ENCODE measurements at regions not wholly inside any gene's neighbourhood (a gene's known extent, or its start where the extent isn't known, plus 50 kb on each side); places are given as distances from the start of the nearest gene placed in this dataset.

DNA sequence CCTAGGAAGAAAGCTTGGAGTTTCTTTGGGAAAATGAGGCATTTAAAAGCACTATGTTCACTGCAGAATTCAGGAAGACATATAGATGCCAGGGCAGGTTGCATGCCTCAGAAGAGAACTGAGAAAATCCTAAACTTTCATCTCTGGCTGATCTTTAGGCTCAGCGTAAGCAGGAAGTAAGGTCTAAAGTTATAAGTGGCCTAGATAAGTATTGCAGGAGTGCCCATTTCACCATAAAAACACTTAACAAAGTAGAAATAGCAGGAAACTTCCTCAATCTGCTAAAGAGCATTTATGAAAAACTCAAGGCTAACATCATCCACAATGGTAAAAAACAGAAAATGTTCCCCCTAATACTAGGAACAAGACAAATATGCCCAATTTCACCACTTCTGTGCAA is 320.3 kb downstream of the BMP2 start:
- Histone ChIP-seq H3K36me3 (no peaks in the 10 kb centered on the region), H3K4me1 (peaks cover 3% of the 10 kb centered on the region), H3K9me3 (no peaks in the 10 kb centered on the region), H3K4me3 (no peak overlapping the region), H3K27me3 (ENCODE audit: low read depth) (no peaks in the 10 kb centered on the region), H3K27ac (no peak overlapping the region)
- intact Hi-C loops (cut with DNase I), result no loop called here
- ATAC-seq (peak in 1 of 2 donors; percentile 65), DNase-seq (no peak)
- TF ChIP-seq, protein P1, sequence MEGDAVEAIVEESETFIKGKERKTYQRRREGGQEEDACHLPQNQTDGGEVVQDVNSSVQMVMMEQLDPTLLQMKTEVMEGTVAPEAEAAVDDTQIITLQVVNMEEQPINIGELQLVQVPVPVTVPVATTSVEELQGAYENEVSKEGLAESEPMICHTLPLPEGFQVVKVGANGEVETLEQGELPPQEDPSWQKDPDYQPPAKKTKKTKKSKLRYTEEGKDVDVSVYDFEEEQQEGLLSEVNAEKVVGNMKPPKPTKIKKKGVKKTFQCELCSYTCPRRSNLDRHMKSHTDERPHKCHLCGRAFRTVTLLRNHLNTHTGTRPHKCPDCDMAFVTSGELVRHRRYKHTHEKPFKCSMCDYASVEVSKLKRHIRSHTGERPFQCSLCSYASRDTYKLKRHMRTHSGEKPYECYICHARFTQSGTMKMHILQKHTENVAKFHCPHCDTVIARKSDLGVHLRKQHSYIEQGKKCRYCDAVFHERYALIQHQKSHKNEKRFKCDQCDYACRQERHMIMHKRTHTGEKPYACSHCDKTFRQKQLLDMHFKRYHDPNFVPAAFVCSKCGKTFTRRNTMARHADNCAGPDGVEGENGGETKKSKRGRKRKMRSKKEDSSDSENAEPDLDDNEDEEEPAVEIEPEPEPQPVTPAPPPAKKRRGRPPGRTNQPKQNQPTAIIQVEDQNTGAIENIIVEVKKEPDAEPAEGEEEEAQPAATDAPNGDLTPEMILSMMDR (IDR thresholded peaks at IDR 0.05), result no peak

DNA sequence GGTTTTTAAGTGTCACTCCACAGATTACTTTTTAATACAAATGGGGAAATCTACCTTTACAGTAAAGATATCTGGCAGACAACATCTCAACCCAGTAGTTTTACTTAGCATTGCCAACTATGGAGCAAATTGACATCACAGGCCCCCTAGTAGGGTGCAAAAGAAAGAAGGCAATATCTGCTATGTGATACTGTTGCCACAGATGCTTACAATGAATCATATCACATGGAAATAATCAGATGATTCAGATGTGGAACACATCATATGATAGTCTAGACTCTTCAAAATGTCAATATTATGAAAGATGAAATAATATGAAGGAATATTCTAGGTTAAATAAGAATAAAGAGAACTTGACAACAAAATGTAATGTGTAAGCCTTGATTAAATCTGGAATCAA is 322.5 kb downstream of the BMP2 start:
- H3K27me3 ChIP-seq (ENCODE audit: low read depth), result no peaks in the 10 kb centered on the region
- ATAC-seq, result no peak
- intact Hi-C loops (cut with DNase I), result no loop called here
- H3K27ac ChIP-seq, result no peak overlapping the region
- TF ChIP-seq, protein P1 (IDR thresholded peaks at IDR 0.05), result no peak
- no peaks in the 10 kb centered on the region for H3K36me3 ChIP-seq
- H3K4me1 ChIP-seq, result peaks cover 3% of the 10 kb centered on the region
- no peak overlapping the region for H3K4me3 ChIP-seq
- no peak for DNase-seq
- no peaks in the 10 kb centered on the region for H3K9me3 ChIP-seq

DNA sequence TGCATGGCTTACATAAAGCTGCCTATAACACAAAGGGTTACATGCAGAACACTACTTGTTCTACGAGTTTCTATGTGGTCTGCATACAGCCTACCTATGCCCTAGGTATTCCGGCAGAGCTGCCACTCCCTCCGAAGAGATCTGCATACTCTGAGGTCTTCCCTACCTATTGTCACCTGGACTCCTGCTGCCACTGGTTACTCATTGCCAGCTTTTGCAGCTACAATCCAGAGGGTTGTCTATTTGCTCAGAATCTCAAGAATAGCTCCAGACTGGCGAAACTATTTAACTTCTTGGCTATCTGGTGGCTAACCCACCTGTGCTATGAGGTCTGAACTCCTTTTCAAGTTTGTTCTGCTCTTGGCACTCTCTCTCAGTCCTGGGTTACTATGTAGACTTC is 323.3 kb downstream of the BMP2 start:
- peaks cover 2% of the 10 kb centered on the region for H3K4me1 ChIP-seq
- no peak overlapping the region for H3K27ac ChIP-seq
- TF ChIP-seq, protein P1 (IDR thresholded peaks at IDR 0.05), result no peak
- intact Hi-C loops (cut with DNase I), result no loop called here
- H3K36me3 ChIP-seq, result no peaks in the 10 kb centered on the region
- DNase-seq (no peak), ATAC-seq (peak; percentile 67 to 68)
- H3K9me3 ChIP-seq, result no peaks in the 10 kb centered on the region
- H3K4me3 ChIP-seq, result no peak overlapping the region
- H3K27me3 ChIP-seq (ENCODE audit: low read depth), result no peaks in the 10 kb centered on the region

DNA sequence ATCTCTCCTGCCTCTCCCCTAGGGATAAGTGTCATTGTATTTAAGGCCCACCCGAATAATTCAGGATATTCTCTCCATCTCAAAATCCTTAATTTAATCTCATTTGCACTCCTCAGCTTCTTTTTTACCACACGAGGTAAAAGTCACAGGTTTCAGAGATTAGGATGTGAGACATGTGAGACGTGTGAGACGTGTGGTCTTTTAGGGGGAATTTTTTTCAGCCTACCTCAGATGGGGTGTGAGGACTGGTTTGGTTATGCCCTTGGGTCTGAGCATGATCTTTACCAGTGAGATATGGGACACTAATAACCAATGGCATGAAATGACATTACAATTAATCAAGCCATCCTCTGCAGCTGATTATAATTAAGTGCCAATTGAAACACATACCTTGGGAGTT is 324.2 kb downstream of the BMP2 start:
- ATAC-seq (no peak), DNase-seq (no peak)
- Histone ChIP-seq H3K4me1 (no peaks in the 10 kb centered on the region), H3K4me3 (no peak overlapping the region), H3K36me3 (no peaks in the 10 kb centered on the region), H3K27ac (no peak overlapping the region), H3K9me3 (no peaks in the 10 kb centered on the region), H3K27me3 (ENCODE audit: low read depth) (no peaks in the 10 kb centered on the region)
- TF ChIP-seq, protein P1 (IDR thresholded peaks at IDR 0.05), result no peak
- intact Hi-C loops (cut with DNase I), result no loop called here

DNA sequence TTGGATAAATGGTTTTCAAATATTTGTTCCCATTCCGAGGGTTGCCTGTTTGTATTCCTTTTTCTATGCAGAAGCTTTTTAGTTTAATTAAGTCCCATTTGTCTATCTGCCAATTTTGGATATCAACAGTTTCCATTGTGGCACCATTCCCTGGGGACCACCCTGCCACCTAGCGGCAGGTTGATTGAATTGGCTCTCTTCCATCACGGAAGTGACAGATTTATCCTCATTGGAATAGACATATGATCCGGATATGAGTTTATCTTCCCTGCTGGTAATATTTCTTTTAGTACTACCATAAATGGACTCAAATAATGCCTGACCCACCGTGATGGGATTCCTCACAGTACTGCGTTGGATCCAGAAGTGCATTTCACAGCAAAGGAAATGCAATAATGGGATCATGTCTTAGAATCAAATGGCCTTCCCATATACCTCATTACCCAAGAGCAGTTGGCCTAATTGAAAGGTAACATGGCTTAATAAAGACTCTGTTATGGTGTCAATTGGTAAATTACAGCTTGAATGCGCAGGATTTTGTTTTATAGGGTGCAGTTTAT is 327.0 kb downstream of the BMP2 start:
- Histone ChIP-seq H3K9me3 (no peaks in the 10 kb centered on the region), H3K4me1 (no peaks in the 10 kb centered on the region), H3K4me3 (no peak overlapping the region), H3K27ac (no peak overlapping the region), H3K36me3 (no peaks in the 10 kb centered on the region), H3K27me3 (ENCODE audit: low read depth) (no peaks in the 10 kb centered on the region)
- intact Hi-C loops (cut with DNase I), result no loop called here
- TF ChIP-seq, protein P1 (IDR thresholded peaks at IDR 0.05), result peak; percentile 57
- ATAC-seq (peak; percentile 27 to 51), DNase-seq (no peak)

DNA sequence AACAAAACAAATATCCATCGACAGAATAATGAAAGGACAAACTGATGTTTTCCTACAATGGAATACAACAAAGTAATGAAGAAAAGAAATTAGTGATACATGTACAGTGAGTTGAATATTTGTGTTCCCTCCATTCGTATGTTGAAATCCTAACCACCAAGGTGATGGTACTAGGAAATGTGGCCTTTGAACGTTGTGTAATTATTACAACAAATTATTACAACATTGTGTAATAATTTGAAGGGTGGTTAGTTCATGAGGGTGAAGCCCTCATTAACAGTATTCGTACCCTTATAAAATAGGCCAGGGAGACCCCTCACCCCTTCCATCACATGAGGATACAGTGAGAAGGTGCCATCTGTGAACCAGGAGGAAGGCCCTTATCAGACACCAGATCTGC is 339.4 kb downstream of the BMP2 start:
- no peak for DNase-seq
- ATAC-seq, result no peak
- Histone ChIP-seq H3K4me3 (no peak overlapping the region), H3K27me3 (ENCODE audit: low read depth) (no peaks in the 10 kb centered on the region), H3K4me1 (no peaks in the 10 kb centered on the region), H3K36me3 (no peaks in the 10 kb centered on the region), H3K9me3 (no peaks in the 10 kb centered on the region), H3K27ac (no peak overlapping the region)
- TF ChIP-seq, protein P1 (IDR thresholded peaks at IDR 0.05), result no peak
- intact Hi-C loops (cut with DNase I), result no loop called here
